DND-41 (cell line): ENCODE measurements at regions not wholly inside any gene's neighbourhood (a gene's known extent, or its start where the extent isn't known, plus 50 kb on each side); places are given as distances from the start of the nearest gene placed in this dataset.
"Not testable (repeated sequence)": the region's sequence is repeated elsewhere in the genome, so short reads cannot be mapped to it uniquely, and the experiment has no call there.

Experiments
- EZH2 ChIP-seq: IDR thresholded peaks from 3 replicates; pipeline ENCODE4 v1.6.1; 2012; ENCODE audit warnings: borderline replicate concordance, low read depth, mild to moderate bottlenecking, moderate library complexity, low read length, inconsistent platforms; ENCODE audit not compliant: severe bottlenecking
- TF ChIP-seq, protein P1 (sequence below): IDR thresholded peaks from 2 replicates; pipeline ENCODE4 v1.5.1; 2012; ENCODE audit warnings: borderline replicate concordance, low read length, moderate library complexity, mild to moderate bottlenecking; ENCODE audit not compliant: poor library complexity, severe bottlenecking; ENCODE audit errors: extremely low read depth

DNA sequence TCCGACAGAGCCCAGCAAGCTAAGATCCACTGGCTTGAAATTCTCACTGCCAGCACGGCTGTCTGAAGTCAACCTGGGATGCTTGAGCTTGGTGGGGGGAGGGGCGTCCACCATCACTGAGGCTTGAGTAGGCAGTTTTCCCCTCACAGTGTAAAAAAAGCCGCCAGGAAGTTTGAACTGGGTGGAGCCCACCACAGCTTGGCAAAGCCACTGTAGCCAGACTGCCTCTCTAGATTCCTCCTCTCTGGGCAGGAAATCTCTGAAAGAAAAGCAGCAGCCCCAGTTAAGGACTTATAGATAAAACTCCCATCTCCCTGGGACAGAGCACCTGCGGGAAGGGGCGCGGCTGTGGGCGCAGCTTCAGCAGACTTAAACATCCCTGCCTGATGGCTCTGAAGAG is 68.7 kb upstream of the LIPC start:
- TF ChIP-seq, protein P1, sequence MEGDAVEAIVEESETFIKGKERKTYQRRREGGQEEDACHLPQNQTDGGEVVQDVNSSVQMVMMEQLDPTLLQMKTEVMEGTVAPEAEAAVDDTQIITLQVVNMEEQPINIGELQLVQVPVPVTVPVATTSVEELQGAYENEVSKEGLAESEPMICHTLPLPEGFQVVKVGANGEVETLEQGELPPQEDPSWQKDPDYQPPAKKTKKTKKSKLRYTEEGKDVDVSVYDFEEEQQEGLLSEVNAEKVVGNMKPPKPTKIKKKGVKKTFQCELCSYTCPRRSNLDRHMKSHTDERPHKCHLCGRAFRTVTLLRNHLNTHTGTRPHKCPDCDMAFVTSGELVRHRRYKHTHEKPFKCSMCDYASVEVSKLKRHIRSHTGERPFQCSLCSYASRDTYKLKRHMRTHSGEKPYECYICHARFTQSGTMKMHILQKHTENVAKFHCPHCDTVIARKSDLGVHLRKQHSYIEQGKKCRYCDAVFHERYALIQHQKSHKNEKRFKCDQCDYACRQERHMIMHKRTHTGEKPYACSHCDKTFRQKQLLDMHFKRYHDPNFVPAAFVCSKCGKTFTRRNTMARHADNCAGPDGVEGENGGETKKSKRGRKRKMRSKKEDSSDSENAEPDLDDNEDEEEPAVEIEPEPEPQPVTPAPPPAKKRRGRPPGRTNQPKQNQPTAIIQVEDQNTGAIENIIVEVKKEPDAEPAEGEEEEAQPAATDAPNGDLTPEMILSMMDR, result not testable (repeated sequence)
- TF ChIP-seq EZH2, result not testable (repeated sequence)
